BE2C (cell line): ENCODE measurements at regions not wholly inside any gene's neighbourhood (a gene's known extent, or its start where the extent isn't known, plus 50 kb on each side); places are given as distances from the start of the nearest gene placed in this dataset.

Experiments
- DNase-seq: peaks from one replicate; pipeline ENCODE4 v3.0.0-alpha.2; 2020
- H3K27me3 ChIP-seq: fragments of 250-450 bp; sonication (Bioruptor Pico); 2 replicates; pipeline ENCODE4 v1.5.1; 2020; ENCODE audit warnings: mild to moderate bottlenecking
- H3K36me3 ChIP-seq: fragments of 250-450 bp; sonication (Bioruptor Pico); 2 replicates; pipeline ENCODE4 v1.5.1; 2020; ENCODE audit warnings: mild to moderate bottlenecking
- H3K4me1 ChIP-seq: fragments of 250-450 bp; sonication (Bioruptor Pico); 2 replicates; pipeline ENCODE4 v1.5.1; 2020
- H3K4me3 ChIP-seq: 2 replicates; pipeline ENCODE4 v1.5.1; 2011; ENCODE audit warnings: low read depth, low read length
- H3K9me3 ChIP-seq: fragments of 250-450 bp; sonication (Bioruptor Pico); 2 replicates; pipeline ENCODE4 v1.5.1; 2020
- CTCF ChIP-seq: IDR thresholded peaks from 2 replicates; pipeline ENCODE4 v1.5.1; 2012; ENCODE audit warnings: mild to moderate bottlenecking, low read depth, low read length

DNA sequence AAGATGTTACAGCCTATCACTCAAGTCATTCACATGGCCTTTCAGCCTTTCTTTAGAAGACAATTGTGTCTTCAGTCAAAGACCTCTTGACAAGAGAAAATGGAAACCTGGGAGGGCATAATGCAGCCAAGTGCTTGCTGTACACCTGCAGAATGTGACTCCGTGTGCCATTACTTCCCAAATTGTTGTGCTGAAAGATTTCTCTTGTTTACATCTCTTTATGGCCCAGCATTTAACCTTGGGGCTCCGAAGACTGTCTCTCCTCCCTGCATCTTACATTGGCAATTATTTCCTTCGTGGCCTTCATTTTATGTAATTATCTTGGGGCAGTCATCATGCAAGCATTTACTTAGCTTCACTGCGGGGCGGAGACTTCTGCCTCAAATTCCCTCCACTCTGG is 287.0 kb downstream of the TCF7L2 start:
- no peak for DNase-seq
- Histone ChIP-seq H3K9me3 (no peaks in the 10 kb centered on the region; the same call in 1 of the 2 replicates), H3K27me3 (no peaks in the 10 kb centered on the region), H3K36me3 (no peaks in the 10 kb centered on the region), H3K4me1 (peaks cover 3% of the 10 kb centered on the region; the same call in 1 of the 2 replicates), H3K4me3 (no peak overlapping the region)
- no peak for TF ChIP-seq CTCF

- Histone ChIP-seq H3K27me3 (no peaks in the 10 kb centered on the region), H3K4me3 (no peak overlapping the region), H3K4me1 (no peaks in the 10 kb centered on the region), H3K36me3 (no peaks in the 10 kb centered on the region), H3K9me3 (no peaks in the 10 kb centered on the region; the same call in 1 of the 2 replicates)
- DNase-seq = no peak
- no peak for TF ChIP-seq CTCF
These were observed 289.7 kb downstream of the TCF7L2 start for GRCh38 chr10:113239566-113240350.

DNA sequence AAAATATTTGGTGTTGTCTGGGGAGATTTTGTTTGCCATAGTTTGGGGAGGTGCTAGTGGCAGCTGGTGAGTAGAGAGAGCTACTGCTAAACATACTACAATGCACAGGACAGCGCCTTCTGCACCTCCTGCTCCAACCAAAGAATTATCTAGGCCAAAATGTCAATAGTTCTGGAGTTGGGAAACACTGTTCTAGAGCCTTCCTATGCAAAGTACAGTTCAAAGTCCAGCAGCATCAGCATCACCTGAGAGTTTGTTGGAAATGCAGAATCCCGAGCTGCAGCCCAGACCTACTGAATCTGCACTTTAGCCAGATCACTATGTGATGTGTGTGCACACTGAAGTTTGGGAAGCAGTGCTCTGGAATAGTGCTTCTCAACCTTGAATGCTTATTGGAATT is 290.7 kb downstream of the TCF7L2 start:
- Histone ChIP-seq H3K9me3 (no peaks in the 10 kb centered on the region; the same call in 1 of the 2 replicates), H3K36me3 (no peaks in the 10 kb centered on the region), H3K4me1 (no peaks in the 10 kb centered on the region), H3K27me3 (no peaks in the 10 kb centered on the region), H3K4me3 (no peak overlapping the region)
- TF ChIP-seq CTCF = no peak
- no peak for DNase-seq

- Histone ChIP-seq H3K9me3 (no peaks in the 10 kb centered on the region; the same call in 1 of the 2 replicates), H3K4me1 (no peaks in the 10 kb centered on the region), H3K27me3 (no peaks in the 10 kb centered on the region), H3K36me3 (no peaks in the 10 kb centered on the region), H3K4me3 (no peak overlapping the region)
- TF ChIP-seq CTCF = no peak
- DNase-seq = no peak
These were observed 291.7 kb downstream of the TCF7L2 start for GRCh38 chr10:113241599-113242360.

DNA sequence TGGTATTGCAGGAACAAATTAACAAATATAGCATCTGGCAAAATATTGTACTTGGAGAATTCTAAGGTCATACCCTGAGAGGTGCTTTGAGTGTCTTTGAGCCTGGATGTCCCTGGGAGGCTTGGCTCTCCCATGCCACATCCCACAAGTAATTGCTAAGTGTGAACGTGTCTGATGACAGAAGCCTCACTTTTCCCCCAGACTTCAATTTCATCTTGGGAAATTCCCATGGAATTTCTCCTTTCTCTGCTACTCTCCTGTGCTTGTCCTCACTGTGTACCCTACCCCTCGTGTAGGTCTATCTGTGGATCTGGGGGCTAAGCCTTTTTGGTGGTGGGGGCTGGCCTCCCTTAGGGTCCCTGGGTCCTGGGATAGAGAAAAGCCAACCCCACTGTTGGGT is 293.3 kb downstream of the TCF7L2 start:
- Histone ChIP-seq H3K4me1 (no peaks in the 10 kb centered on the region), H3K4me3 (no peak overlapping the region), H3K9me3 (no peaks in the 10 kb centered on the region), H3K36me3 (no peaks in the 10 kb centered on the region), H3K27me3 (no peaks in the 10 kb centered on the region)
- DNase-seq = no peak
- no peak for TF ChIP-seq CTCF

DNA sequence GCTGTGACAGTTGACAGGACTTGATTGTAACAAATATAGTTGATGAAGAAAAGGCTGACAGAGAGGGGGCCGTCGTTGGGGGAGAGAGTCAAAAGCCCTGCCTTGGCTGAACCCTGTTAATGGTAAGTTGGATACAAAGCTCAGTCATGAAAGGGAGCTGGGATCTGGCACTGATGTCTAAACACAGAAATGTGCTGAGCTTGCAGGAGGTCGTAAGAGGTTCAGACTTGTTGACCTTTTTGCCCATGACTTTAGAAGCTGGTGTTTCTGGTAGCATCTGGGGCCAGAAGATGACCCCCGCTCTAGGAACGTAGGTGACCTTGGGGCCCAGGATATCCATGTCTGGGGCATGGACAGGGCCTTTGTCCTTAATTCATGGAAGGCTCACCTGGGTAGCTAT is 294.7 kb downstream of the TCF7L2 start:
- no peak for DNase-seq
- Histone ChIP-seq H3K9me3 (no peaks in the 10 kb centered on the region), H3K4me1 (no peaks in the 10 kb centered on the region), H3K36me3 (no peaks in the 10 kb centered on the region), H3K27me3 (no peaks in the 10 kb centered on the region), H3K4me3 (no peak overlapping the region)
- no peak for TF ChIP-seq CTCF
